Adrenal gland (tissue), 9 donors: ENCODE measurements at regions not wholly inside any gene's neighbourhood (a gene's known extent, or its start where the extent isn't known, plus 50 kb on each side); places are given as distances from the start of the nearest gene placed in this dataset.

ENCODE experiments used
- DNase-seq, 7 donors: peaks; one replicate each; pipeline ENCODE4 v3.0.0-alpha.2; 2019 to 2020
- H3K27ac ChIP-seq, 5 donors: fragments of 200-600 bp; sonication (generic) in 4 of 5; 1 replicate in 3 of 5; 2 replicates in 2 of 5; pipeline versions ENCODE4 v1.5.1 to v1.8.0; 2016 to 2020; ENCODE audit warnings: mild to moderate bottlenecking in 1 of 5
- H3K27me3 ChIP-seq: fragments of 200-600 bp; 2 replicates; pipeline ENCODE4 v1.8.0; 2021
- H3K36me3 ChIP-seq, 2 donors: fragments of 200-600 bp; replicated peaks in 1 of 2; 1 replicate in 1 of 2; 2 replicates in 1 of 2; pipeline versions ENCODE4 v1.5.1 to v1.8.0; 2018 to 2022
- H3K4me1 ChIP-seq, 2 donors: fragments of 200-600 bp; replicated peaks in 1 of 2; 1 replicate in 1 of 2; 2 replicates in 1 of 2; pipeline versions ENCODE4 v1.5.1 to v1.8.0; 2018 to 2021
- H3K4me3 ChIP-seq, 4 donors: fragments of 200-600 bp; sonication (generic) in 3 of 4; one replicate each; pipeline ENCODE4 v1.5.1; 2016 to 2018
- H3K9me3 ChIP-seq, 3 donors: fragments of 200-600 bp; sonication (generic) in 1 of 3; replicated peaks in 1 of 3; 1 replicate in 2 of 3; 2 replicates in 1 of 3; pipeline versions ENCODE4 v1.5.1 to v1.8.0; 2016 to 2021
- CTCF ChIP-seq, 6 experiments: fragments of 450-650 bp in 4 of 6; fragments of 200-600 bp in 2 of 6; sonication (generic) in 1 of 6; IDR thresholded peaks; 1 replicate in 5 of 6; 2 replicates in 1 of 6; pipeline versions ENCODE4 v1.5.1 to v1.8.0; 2016 to 2021; ENCODE audit warnings: antibody characterized with exemption in 6 of 6, mild to moderate bottlenecking in 2 of 6, moderate library complexity in 1 of 6
- POLR2A ChIP-seq, 2 donors: fragments of 450-650 bp; IDR thresholded peaks; one replicate each; pipeline ENCODE4 v1.6.1; 2017; ENCODE audit warnings: antibody characterized with exemption in 2 of 2, mild to moderate bottlenecking in 2 of 2, moderate library complexity in 1 of 2
- WGBS, 4 donors: extraction: QIAGEN DNeasy Blood & Tissue Kit in 2 of 4; methylation state at CpG; one replicate each; pipeline versions ENCODE4 v1.1.5 to v1.1.7; 2013 to 2017; 5-methylcytosine and 5-hydroxymethylcytosine counted together
- intact Hi-C, 2 donors: fragments of 100-400 bp; cut with DNase I; formaldehyde crosslinking; loops; one replicate each; pipeline versions ENCODE4 v1.14.1 to v1.15.0; 2022 to 2023
- donor health status: healthy with polysubstance abuse.
- donor health status: Bipolar disorder and iron deficiency.
- donor health status: DM: yes; HTN: yes; CAD: no.
- donor health status: DM: no; HTN: no; CAD: no.
- donor health status: DM: no; HTN: no; CAD: no.

- H3K4me1 ChIP-seq: no peaks in the 10 kb centered on the region
- H3K9me3 ChIP-seq: no peaks in the 10 kb centered on the region
- H3K4me3 ChIP-seq: no peak overlapping the region
- TF ChIP-seq CTCF (IDR thresholded peaks at IDR 0.05) (no peak), POLR2A (IDR thresholded peaks at IDR 0.05) (no peak)
- H3K27me3 ChIP-seq: no peaks in the 10 kb centered on the region
- intact Hi-C loops: no loop called here
- no peak overlapping the region for H3K27ac ChIP-seq
- no peak for DNase-seq
- WGBS, 4 donors: 56 to 64% (median 57%) methylated on average over 1 of the region's 1 CpG
- H3K36me3 ChIP-seq: no peaks in the 10 kb centered on the region
These were observed 79.3 kb downstream of the NABP1 start for GRCh38 chr2:191757208-191757607.

- Histone ChIP-seq H3K36me3 (no peaks in the 10 kb centered on the region), H3K9me3 (no peaks in the 10 kb centered on the region), H3K4me1 (no peaks in the 10 kb centered on the region), H3K27me3 (no peaks in the 10 kb centered on the region), H3K27ac (no peak overlapping the region), H3K4me3 (peak overlapping the region in 1 of 4 donors; percentile 29)
- intact Hi-C loops: no loop called here
- TF ChIP-seq CTCF (IDR thresholded peaks at IDR 0.05) (peak; percentile 19 to 43 (median 30)), POLR2A (IDR thresholded peaks at IDR 0.05) (no peak)
- DNase-seq: peak; percentile 18 to 58 (median 41)
- 55 to 65% (median 57%) methylated on average over 13 of the region's 13 CpGs for WGBS, 4 donors
These were observed 80.9 kb downstream of the NABP1 start for GRCh38 chr2:191758518-191759507.

GRCh38 chr2:191759680-191760079 lies 81.7 kb downstream of the NABP1 start:
- Histone ChIP-seq H3K4me3 (no peak overlapping the region), H3K27ac (no peak overlapping the region), H3K4me1 (no peaks in the 10 kb centered on the region), H3K36me3 (no peaks in the 10 kb centered on the region), H3K9me3 (no peaks in the 10 kb centered on the region), H3K27me3 (no peaks in the 10 kb centered on the region)
- 83 to 87% (median 86%) methylated on average over 4 of the region's 4 CpGs for WGBS, 4 donors
- intact Hi-C loops: no loop called here
- DNase-seq: no peak
- TF ChIP-seq CTCF (IDR thresholded peaks at IDR 0.05) (no peak), POLR2A (IDR thresholded peaks at IDR 0.05) (no peak)

- WGBS, 4 donors: 48 to 56% (median 52%) methylated on average over 4 of the region's 4 CpGs
- H3K36me3 ChIP-seq: no peaks in the 10 kb centered on the region
- intact Hi-C loops: no loop called here
- no peaks in the 10 kb centered on the region for H3K27me3 ChIP-seq
- no peak overlapping the region for H3K27ac ChIP-seq
- no peak for DNase-seq
- no peak overlapping the region for H3K4me3 ChIP-seq
- H3K4me1 ChIP-seq: no peaks in the 10 kb centered on the region
- H3K9me3 ChIP-seq: no peaks in the 10 kb centered on the region
- TF ChIP-seq CTCF (IDR thresholded peaks at IDR 0.05): no peak
- no peak for TF ChIP-seq POLR2A (IDR thresholded peaks at IDR 0.05)
These were observed 82.8 kb downstream of the NABP1 start for GRCh38 chr2:191760655-191761262.
